Hepatocyte (in vitro differentiated cells): ENCODE measurements at regions not wholly inside any gene's neighbourhood (a gene's known extent, or its start where the extent isn't known, plus 50 kb on each side); places are given as distances from the start of the nearest gene placed in this dataset.

Experiments
- DNase-seq: peaks from one replicate; pipeline ENCODE4 v3.0.0-alpha.2; 2016; ENCODE audit warnings: low spot score
- H2AFZ ChIP-seq: fragments of 200-600 bp; sonication (generic); 2 replicates; pipeline ENCODE4 v1.6.0; 2016; ENCODE audit warnings: antibody characterized with exemption, mild to moderate bottlenecking
- H3K27ac ChIP-seq: fragments of 200-600 bp; sonication (generic); 2 replicates; pipeline ENCODE4 v1.5.1; 2016; ENCODE audit warnings: mild to moderate bottlenecking
- H3K27me3 ChIP-seq: fragments of 200-600 bp; sonication (generic); 2 replicates; pipeline ENCODE4 v1.6.1; 2016
- H3K36me3 ChIP-seq: fragments of 200-600 bp; sonication (generic); replicated peaks from 2 replicates; pipeline ENCODE4 v1.5.1; 2016; ENCODE audit warnings: low read depth; ENCODE audit not compliant: insufficient read depth
- H3K4me1 ChIP-seq: fragments of 200-600 bp; sonication (generic); 2 replicates; pipeline ENCODE4 v1.5.1; 2016; ENCODE audit warnings: mild to moderate bottlenecking, moderate library complexity; ENCODE audit not compliant: insufficient read depth
- H3K4me2 ChIP-seq: fragments of 200-600 bp; sonication (generic); 2 replicates; pipeline ENCODE4 v1.6.0; 2016
- H3K4me3 ChIP-seq: fragments of 200-600 bp; sonication (generic); 2 replicates; pipeline ENCODE4 v1.5.1; 2016; ENCODE audit warnings: mild to moderate bottlenecking
- H3K79me2 ChIP-seq: fragments of 200-600 bp; sonication (generic); 2 replicates; pipeline ENCODE4 v1.6.0; 2017; ENCODE audit warnings: mild to moderate bottlenecking
- H3K9me2 ChIP-seq: fragments of 200-600 bp; sonication (generic); replicated peaks from 2 replicates; pipeline ENCODE4 v1.6.0; 2017; ENCODE audit warnings: mild to moderate bottlenecking; ENCODE audit not compliant: insufficient read depth
- H3K9me3 ChIP-seq: fragments of 200-600 bp; sonication (generic); 2 replicates; pipeline ENCODE4 v1.5.1; 2016; ENCODE audit warnings: low read depth, mild to moderate bottlenecking
- H4K20me1 ChIP-seq: fragments of 200-600 bp; sonication (generic); 2 replicates; pipeline ENCODE4 v1.6.0; 2016; ENCODE audit warnings: mild to moderate bottlenecking; ENCODE audit not compliant: insufficient read depth, poor library complexity, severe bottlenecking
- EZH2 ChIP-seq: fragments of 200-600 bp; sonication (generic); IDR thresholded peaks from 2 replicates; pipeline ENCODE4 v1.6.1; 2016; ENCODE audit warnings: antibody characterized with exemption, mild to moderate bottlenecking, borderline replicate concordance
- EZH2phosphoT487 ChIP-seq: fragments of 200-600 bp; sonication (generic); IDR thresholded peaks from one replicate; pipeline ENCODE4 v1.6.1; 2018; ENCODE audit warnings: antibody characterized with exemption, mild to moderate bottlenecking, low read depth, moderate library complexity; ENCODE audit not compliant: unreplicated experiment, severe bottlenecking
- WGBS: methylation state at CpG from one replicate; pipeline ENCODE4 v1.1.6; 2016; ENCODE audit warnings: low lambda C conversion rate; ENCODE audit errors: missing lambda C conversion rate; 5-methylcytosine and 5-hydroxymethylcytosine counted together
- TF ChIP-seq, protein P1 (sequence below): fragments of 200-600 bp; sonication (generic); IDR thresholded peaks from 2 replicates; pipeline ENCODE4 v1.5.1; 2016; ENCODE audit warnings: antibody characterized with exemption, mild to moderate bottlenecking; ENCODE audit not compliant: poor library complexity

DNA sequence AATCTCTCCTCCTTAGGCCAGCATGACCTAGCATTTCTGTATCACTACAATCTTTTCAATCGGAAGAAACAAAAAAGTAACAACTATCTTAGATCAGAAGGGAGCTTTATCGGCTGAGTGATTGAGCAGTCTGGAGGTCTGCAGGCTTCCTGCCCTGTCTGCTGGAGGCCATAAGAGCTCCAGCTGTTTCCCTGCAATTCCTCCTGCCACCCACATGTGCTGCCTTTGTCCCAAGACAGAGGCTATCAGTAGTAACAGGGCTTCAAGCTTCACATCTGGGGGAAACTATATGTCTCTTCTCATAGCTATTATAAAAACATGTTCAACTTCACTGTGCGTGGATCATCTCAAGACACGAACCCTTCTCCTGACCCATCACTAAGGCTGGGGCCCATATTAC is 70.1 kb upstream of the VWC2 start:
- no peak overlapping the region for H3K27ac ChIP-seq
- H3K9me3 ChIP-seq = no peaks in the 10 kb centered on the region
- 91% methylated on average over 4 of the region's 4 CpGs for WGBS
- H3K79me2 ChIP-seq = no peaks in the 10 kb centered on the region
- no peaks in the 10 kb centered on the region for H3K9me2 ChIP-seq
- H3K4me2 ChIP-seq = no peak overlapping the region
- H3K4me3 ChIP-seq = no peak overlapping the region
- no peaks in the 10 kb centered on the region for H3K36me3 ChIP-seq
- no peaks in the 10 kb centered on the region for H3K4me1 ChIP-seq
- DNase-seq = no peak
- TF ChIP-seq EZH2phosphoT487 = no peak
- TF ChIP-seq, protein P1, sequence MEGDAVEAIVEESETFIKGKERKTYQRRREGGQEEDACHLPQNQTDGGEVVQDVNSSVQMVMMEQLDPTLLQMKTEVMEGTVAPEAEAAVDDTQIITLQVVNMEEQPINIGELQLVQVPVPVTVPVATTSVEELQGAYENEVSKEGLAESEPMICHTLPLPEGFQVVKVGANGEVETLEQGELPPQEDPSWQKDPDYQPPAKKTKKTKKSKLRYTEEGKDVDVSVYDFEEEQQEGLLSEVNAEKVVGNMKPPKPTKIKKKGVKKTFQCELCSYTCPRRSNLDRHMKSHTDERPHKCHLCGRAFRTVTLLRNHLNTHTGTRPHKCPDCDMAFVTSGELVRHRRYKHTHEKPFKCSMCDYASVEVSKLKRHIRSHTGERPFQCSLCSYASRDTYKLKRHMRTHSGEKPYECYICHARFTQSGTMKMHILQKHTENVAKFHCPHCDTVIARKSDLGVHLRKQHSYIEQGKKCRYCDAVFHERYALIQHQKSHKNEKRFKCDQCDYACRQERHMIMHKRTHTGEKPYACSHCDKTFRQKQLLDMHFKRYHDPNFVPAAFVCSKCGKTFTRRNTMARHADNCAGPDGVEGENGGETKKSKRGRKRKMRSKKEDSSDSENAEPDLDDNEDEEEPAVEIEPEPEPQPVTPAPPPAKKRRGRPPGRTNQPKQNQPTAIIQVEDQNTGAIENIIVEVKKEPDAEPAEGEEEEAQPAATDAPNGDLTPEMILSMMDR = no peak
- no peak for TF ChIP-seq EZH2
- no peak overlapping the region for H2AFZ ChIP-seq
- H3K27me3 ChIP-seq = no peaks in the 10 kb centered on the region
- no peaks in the 10 kb centered on the region for H4K20me1 ChIP-seq

DNA sequence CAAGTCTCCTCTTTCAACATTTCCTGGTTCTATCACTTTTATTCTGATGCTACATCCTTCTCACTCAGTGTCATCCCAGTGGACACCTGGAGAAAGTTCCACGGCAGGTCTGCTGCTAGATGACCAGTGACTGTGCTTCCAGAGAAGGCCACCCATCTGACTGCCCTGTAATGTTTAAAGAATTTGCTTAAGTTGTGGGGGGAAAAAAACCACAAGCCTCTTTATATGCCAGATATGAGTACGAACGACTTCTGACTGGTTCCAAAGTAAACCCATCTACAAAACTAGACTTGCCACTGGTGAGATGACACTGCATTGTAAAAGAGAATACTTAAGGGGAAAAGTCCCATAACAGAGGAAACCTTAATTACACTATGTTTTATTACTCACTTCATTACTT is 69.6 kb upstream of the VWC2 start:
- H3K79me2 ChIP-seq = no peaks in the 10 kb centered on the region
- TF ChIP-seq EZH2 (no peak), EZH2phosphoT487 (no peak)
- TF ChIP-seq, protein P1 = no peak
- H3K36me3 ChIP-seq = no peaks in the 10 kb centered on the region
- H3K4me3 ChIP-seq = no peak overlapping the region
- H3K4me2 ChIP-seq = no peak overlapping the region
- H3K9me2 ChIP-seq = no peaks in the 10 kb centered on the region
- WGBS = 82% methylated on average over 3 of the region's 3 CpGs
- DNase-seq = no peak
- no peaks in the 10 kb centered on the region for H3K27me3 ChIP-seq
- no peaks in the 10 kb centered on the region for H3K4me1 ChIP-seq
- H4K20me1 ChIP-seq = no peaks in the 10 kb centered on the region
- H2AFZ ChIP-seq = no peak overlapping the region
- no peak overlapping the region for H3K27ac ChIP-seq
- H3K9me3 ChIP-seq = no peaks in the 10 kb centered on the region

DNA sequence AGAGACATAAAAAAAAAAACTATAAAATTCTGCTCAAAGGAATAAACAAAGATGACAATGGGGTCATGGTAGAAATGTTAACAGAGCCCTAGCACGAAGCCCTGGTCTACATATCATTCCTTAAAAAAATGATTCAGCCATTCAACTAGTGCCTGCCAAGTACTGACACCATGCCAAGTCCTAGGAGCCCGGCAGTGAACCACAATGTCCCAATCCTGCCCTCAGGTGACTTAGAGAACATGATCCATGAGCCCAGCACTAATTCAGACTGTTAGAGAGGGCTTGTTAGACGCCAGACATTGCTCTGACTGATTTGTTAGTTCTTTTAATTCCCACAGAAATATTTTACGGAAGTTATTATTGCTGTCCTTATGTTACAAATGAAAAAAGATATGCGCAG is 67.3 kb upstream of the VWC2 start:
- no peak overlapping the region for H3K27ac ChIP-seq
- no peak overlapping the region for H2AFZ ChIP-seq
- no peak overlapping the region for H3K4me3 ChIP-seq
- H3K9me2 ChIP-seq = no peaks in the 10 kb centered on the region
- no peaks in the 10 kb centered on the region for H3K79me2 ChIP-seq
- no peaks in the 10 kb centered on the region for H3K4me1 ChIP-seq
- 75% methylated on average over 5 of the region's 5 CpGs for WGBS
- TF ChIP-seq, protein P1 = no peak
- TF ChIP-seq EZH2 (no peak), EZH2phosphoT487 (no peak)
- H3K9me3 ChIP-seq = no peaks in the 10 kb centered on the region
- DNase-seq = no peak
- H3K27me3 ChIP-seq = no peaks in the 10 kb centered on the region
- no peaks in the 10 kb centered on the region for H4K20me1 ChIP-seq
- no peaks in the 10 kb centered on the region for H3K36me3 ChIP-seq
- no peak overlapping the region for H3K4me2 ChIP-seq

DNA sequence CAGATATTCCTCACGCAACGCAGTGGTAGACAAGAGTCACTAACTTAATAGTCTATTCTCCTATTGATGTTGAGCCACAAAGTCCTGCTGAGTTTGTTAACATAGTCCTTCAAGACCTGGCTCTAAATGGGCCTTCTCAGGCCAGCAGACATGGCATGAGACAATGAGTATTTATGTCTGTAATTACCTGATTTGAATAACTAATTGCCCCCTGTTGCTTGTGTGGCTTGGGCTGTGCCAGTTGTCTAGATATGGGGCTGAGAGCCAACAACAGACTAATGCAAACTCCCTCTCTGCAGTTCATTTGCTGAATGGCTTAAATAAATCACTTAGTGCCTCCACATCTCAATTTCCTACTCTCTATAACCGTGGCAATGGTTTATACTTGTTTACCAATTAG is 65.5 kb upstream of the VWC2 start:
- 78% methylated on average over 3 of the region's 3 CpGs for WGBS
- no peaks in the 10 kb centered on the region for H3K9me3 ChIP-seq
- no peaks in the 10 kb centered on the region for H3K4me1 ChIP-seq
- TF ChIP-seq, protein P1 = no peak
- TF ChIP-seq EZH2phosphoT487 = no peak
- no peak for TF ChIP-seq EZH2
- no peak overlapping the region for H3K27ac ChIP-seq
- no peaks in the 10 kb centered on the region for H3K9me2 ChIP-seq
- DNase-seq = no peak
- no peak overlapping the region for H3K4me3 ChIP-seq
- H3K79me2 ChIP-seq = no peaks in the 10 kb centered on the region
- no peaks in the 10 kb centered on the region for H3K36me3 ChIP-seq
- H3K4me2 ChIP-seq = no peak overlapping the region
- H4K20me1 ChIP-seq = no peaks in the 10 kb centered on the region
- no peaks in the 10 kb centered on the region for H3K27me3 ChIP-seq
- H2AFZ ChIP-seq = no peak overlapping the region
